CD4-positive, CD25-positive, alpha-beta regulatory T cell (primary cell): ENCODE measurements at regions not wholly inside any gene's neighbourhood (a gene's known extent, or its start where the extent isn't known, plus 50 kb on each side); places are given as distances from the start of the nearest gene placed in this dataset.
A peak's percentile ranks its signal among the peaks of the same experiment; 100 is the strongest.
"Not testable (repeated sequence)": the region's sequence is repeated elsewhere in the genome, so short reads cannot be mapped to it uniquely, and the experiment has no call there.

Experiments
- ATAC-seq, 2 donors: fragments of 150-1000 bp; cut with Tn5 transposase; one replicate each; pipeline ENCODE4 v1.10.0; 2021; ENCODE audit warnings: low read depth in 2 of 2, moderate number of reproducible peaks in 2 of 2, moderate library complexity in 1 of 2
- DNase-seq, 3 donors: peaks; one replicate each; pipeline versions ENCODE4 v3.0.0 to v3.0.0-alpha.2; 2012 to 2022; ENCODE audit warnings: mixed read lengths in 1 of 3
- H3K27ac ChIP-seq: one replicate; pipeline ENCODE4 v1.7.0; 2013; ENCODE audit warnings: mild to moderate bottlenecking, low read length; ENCODE audit not compliant: insufficient read depth, poor library complexity, severe bottlenecking
- H3K27me3 ChIP-seq: one replicate; pipeline ENCODE4 v1.7.0; 2013; ENCODE audit warnings: low read length; ENCODE audit not compliant: control insufficient read depth, insufficient read depth
- H3K36me3 ChIP-seq: one replicate; pipeline ENCODE4 v1.7.0; 2013; ENCODE audit warnings: mild to moderate bottlenecking, low read length, moderate library complexity; ENCODE audit not compliant: control insufficient read depth, insufficient read depth
- H3K4me1 ChIP-seq: 2 replicates; pipeline ENCODE4 v1.7.0; 2013; ENCODE audit warnings: mild to moderate bottlenecking, low read length; ENCODE audit not compliant: insufficient read depth, control insufficient read depth, poor library complexity, severe bottlenecking
- H3K4me3 ChIP-seq: one replicate; pipeline ENCODE4 v1.7.0; 2013; ENCODE audit warnings: low read depth, mild to moderate bottlenecking, low read length, moderate library complexity
- H3K9me3 ChIP-seq, 2 experiments: 1 replicate in 1 of 2; 2 replicates in 1 of 2; pipeline ENCODE4 v1.7.0; 2013; ENCODE audit warnings: low read length in 2 of 2, mild to moderate bottlenecking in 1 of 2, moderate library complexity in 1 of 2; ENCODE audit not compliant: control insufficient read depth in 2 of 2
- H3K27ac Mint-ChIP-seq, 3 donors: one replicate each; pipeline ENCODE4 v1.8.0; 2020 to 2022; ENCODE audit warnings: mild to moderate bottlenecking in 3 of 3, mixed read lengths in 3 of 3, moderate library complexity in 2 of 3
- H3K27me3 Mint-ChIP-seq: one replicate; pipeline ENCODE4 v1.8.0; 2022; ENCODE audit warnings: mild to moderate bottlenecking, mixed read lengths
- H3K36me3 Mint-ChIP-seq: one replicate; pipeline ENCODE4 v1.8.0; 2020; ENCODE audit warnings: mixed read lengths
- H3K4me1 Mint-ChIP-seq, 4 donors: one replicate each; pipeline ENCODE4 v1.8.0; 2020 to 2022; ENCODE audit warnings: mixed read lengths in 4 of 4, mild to moderate bottlenecking in 1 of 4
- H3K4me3 Mint-ChIP-seq, 4 donors: one replicate each; pipeline ENCODE4 v1.8.0; 2020 to 2022; ENCODE audit warnings: mild to moderate bottlenecking in 4 of 4, mixed read lengths in 4 of 4, moderate library complexity in 3 of 4
- H3K9me3 Mint-ChIP-seq, 7 donors: one replicate each; pipeline ENCODE4 v1.8.0; 2020 to 2022; ENCODE audit warnings: mixed read lengths in 7 of 7, mild to moderate bottlenecking in 3 of 7, moderate library complexity in 2 of 7

DNA sequence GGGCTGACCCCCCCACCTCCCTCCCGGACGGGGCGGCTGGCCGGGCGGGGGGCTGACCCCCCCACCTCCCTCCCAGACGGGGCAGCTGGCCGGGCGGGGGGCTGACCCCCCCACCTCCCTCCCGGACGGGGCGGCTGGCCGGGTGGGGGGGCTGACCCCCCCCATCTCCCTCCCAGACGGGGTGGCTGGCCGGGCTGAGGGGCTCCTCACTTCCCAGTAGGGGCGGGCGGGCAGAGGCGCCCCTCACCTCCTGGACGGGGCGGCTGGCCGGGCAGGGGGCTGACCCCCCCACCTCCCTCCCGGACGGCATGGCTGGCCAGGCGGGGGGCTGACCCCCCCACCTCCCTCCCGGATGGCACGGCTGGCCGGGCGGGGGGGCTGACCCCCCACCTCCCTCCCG is 115.7 kb downstream of the MIAT start:
- not testable (repeated sequence) for ATAC-seq, H3K27ac ChIP-seq, H3K9me3 Mint-ChIP-seq, H3K27ac Mint-ChIP-seq, H3K4me3 ChIP-seq, H3K4me1 Mint-ChIP-seq, H3K27me3 Mint-ChIP-seq, H3K4me1 ChIP-seq, DNase-seq, H3K4me3 Mint-ChIP-seq, H3K9me3 ChIP-seq, H3K27me3 ChIP-seq
- peaks cover 56% of the 10 kb centered on the region for H3K36me3 Mint-ChIP-seq
- H3K36me3 ChIP-seq = peaks cover 43% of the 10 kb centered on the region

DNA sequence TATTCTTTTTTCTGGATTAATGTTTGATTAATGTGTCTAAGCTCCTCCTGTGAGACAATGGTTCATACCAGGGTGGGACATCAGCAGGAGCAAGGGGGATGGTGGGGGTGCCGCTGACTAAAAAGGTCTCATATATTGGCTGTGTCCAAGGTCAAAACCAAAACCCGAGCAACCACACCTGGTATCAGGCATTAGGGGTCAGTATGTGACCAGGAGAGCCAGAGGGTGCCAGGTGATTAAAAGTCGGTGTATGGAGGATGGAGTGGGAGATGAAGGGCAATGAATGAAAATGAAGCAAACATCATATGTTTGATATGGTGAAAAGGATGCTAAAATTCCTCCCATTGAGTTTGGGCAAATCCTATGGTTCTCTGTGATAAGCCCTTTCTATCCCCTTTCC is 118.0 kb downstream of the MIAT start:
- peaks cover 64% of the 10 kb centered on the region for H3K36me3 ChIP-seq
- peaks cover 66% of the 10 kb centered on the region for H3K36me3 Mint-ChIP-seq
- H3K27ac ChIP-seq = no peak overlapping the region
- no peaks in the 10 kb centered on the region for H3K27me3 Mint-ChIP-seq
- H3K9me3 ChIP-seq = no peaks in the 10 kb centered on the region
- peaks cover 0 to 2% (median 0%) of the 10 kb centered on the region in 4 donors for H3K4me1 Mint-ChIP-seq
- DNase-seq = no peak
- H3K27me3 ChIP-seq = no peaks in the 10 kb centered on the region
- H3K27ac Mint-ChIP-seq = peak overlapping the region in 1 of 3 donors; percentile 3
- H3K4me3 ChIP-seq = no peak overlapping the region
- no peak for ATAC-seq
- H3K4me1 ChIP-seq = no peaks in the 10 kb centered on the region
- peaks cover 0 to 7% (median 2%) of the 10 kb centered on the region in 7 donors for H3K9me3 Mint-ChIP-seq
- no peak overlapping the region for H3K4me3 Mint-ChIP-seq

DNA sequence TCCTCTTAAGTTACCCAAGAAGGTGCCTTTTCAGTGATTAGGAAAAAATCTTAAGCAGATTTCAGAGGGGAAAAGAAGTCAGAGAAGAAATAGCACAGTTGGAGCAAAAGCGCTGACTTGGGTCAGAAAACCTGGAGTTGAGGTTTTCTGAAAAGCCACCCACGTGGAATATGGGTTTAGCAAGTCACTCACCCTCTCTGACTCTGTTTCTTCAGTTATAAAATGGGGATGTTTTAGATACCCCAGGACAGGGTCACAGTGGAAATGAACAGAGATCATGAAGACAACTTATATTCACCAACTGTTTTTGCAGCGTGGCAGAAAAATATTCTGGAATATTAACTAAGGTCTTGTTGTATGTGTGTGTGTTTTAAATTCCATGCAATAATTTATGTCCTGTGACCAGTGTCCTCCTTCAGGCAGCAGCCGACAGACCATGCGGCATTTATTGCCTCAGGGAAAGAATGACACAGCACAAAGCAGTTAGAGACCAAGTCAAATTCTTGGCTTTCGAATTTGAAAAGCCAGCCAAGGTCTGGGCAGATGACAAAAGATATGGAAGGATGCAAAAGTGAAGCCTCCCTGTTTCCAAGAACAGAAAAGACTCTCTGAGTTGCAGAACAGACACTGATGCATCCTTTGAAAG is 119.9 kb downstream of the MIAT start:
- no peak for DNase-seq
- Mint-ChIP-seq H3K27ac (no peak overlapping the region), H3K9me3 (peaks cover 0 to 7% (median 2%) of the 10 kb centered on the region in 7 donors), H3K4me1 (peaks cover 0 to 2% (median 0%) of the 10 kb centered on the region in 4 donors), H3K36me3 (peaks cover 69% of the 10 kb centered on the region), H3K4me3 (peak overlapping the region in 1 of 4 donors; percentile 23), H3K27me3 (no peaks in the 10 kb centered on the region)
- Histone ChIP-seq H3K9me3 (no peaks in the 10 kb centered on the region), H3K4me1 (no peaks in the 10 kb centered on the region), H3K27ac (no peak overlapping the region), H3K36me3 (peaks cover 76% of the 10 kb centered on the region), H3K4me3 (no peak overlapping the region), H3K27me3 (no peaks in the 10 kb centered on the region)
- ATAC-seq = no peak

DNA sequence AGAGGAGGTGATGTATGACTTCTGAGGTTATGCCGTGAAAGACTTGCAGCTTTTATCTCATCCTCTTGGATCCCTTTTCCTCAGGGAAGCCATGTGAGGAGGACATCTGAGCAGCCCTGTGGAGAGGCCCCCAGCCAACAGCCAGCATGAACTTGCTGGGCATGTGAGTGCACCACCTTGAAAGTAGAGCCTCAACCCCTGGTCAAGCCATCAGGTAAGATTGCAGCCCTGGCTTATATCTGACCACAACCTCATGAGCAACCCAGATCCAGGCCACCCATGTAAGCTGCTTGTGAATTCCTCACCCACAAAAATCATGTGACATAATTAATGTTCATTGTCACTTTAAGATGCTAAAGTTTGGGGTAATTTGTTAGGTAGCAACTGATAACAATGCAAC is 121.0 kb downstream of the MIAT start:
- Mint-ChIP-seq H3K36me3 (peaks cover 71% of the 10 kb centered on the region), H3K9me3 (peaks cover 0 to 7% (median 2%) of the 10 kb centered on the region in 7 donors), H3K4me3 (no peak overlapping the region), H3K4me1 (peaks cover 0 to 2% (median 0%) of the 10 kb centered on the region in 4 donors), H3K27me3 (no peaks in the 10 kb centered on the region), H3K27ac (no peak overlapping the region)
- ATAC-seq (no peak), DNase-seq (no peak)
- Histone ChIP-seq H3K4me1 (no peaks in the 10 kb centered on the region), H3K9me3 (no peaks in the 10 kb centered on the region), H3K36me3 (peaks cover 87% of the 10 kb centered on the region), H3K27ac (no peak overlapping the region), H3K27me3 (no peaks in the 10 kb centered on the region), H3K4me3 (no peak overlapping the region)

DNA sequence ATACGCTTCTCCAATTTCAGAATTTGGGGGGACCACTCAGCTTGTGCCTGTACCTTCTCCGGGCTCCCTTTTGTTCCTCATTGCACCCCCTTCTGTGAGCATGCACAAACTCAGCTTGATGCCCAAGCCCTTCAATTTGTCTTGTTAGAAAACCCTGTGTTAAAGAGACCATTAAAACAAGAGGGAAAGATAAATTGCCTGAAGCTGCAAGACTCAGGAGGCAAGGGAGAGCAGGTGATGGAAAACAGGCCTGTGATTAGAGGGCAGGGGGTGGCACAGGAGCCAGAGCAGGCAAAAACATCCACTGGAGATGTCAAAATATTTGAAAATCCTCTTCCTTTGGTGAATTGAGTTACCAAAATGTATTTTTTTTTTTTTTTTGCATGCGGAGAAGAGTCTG is 121.7 kb downstream of the MIAT start:
- H3K4me1 Mint-ChIP-seq = peaks cover 0 to 3% (median 0%) of the 10 kb centered on the region in 4 donors
- H3K27ac ChIP-seq = no peak overlapping the region
- DNase-seq = no peak
- peaks cover 90% of the 10 kb centered on the region for H3K36me3 ChIP-seq
- H3K9me3 ChIP-seq = no peaks in the 10 kb centered on the region
- H3K4me3 ChIP-seq = no peak overlapping the region
- H3K9me3 Mint-ChIP-seq = peaks cover 0 to 7% (median 2%) of the 10 kb centered on the region in 7 donors
- H3K4me3 Mint-ChIP-seq = no peak overlapping the region
- H3K27me3 Mint-ChIP-seq = no peaks in the 10 kb centered on the region
- H3K4me1 ChIP-seq = no peaks in the 10 kb centered on the region
- H3K27ac Mint-ChIP-seq = no peak overlapping the region
- H3K36me3 Mint-ChIP-seq = peaks cover 74% of the 10 kb centered on the region
- no peak for ATAC-seq
- no peaks in the 10 kb centered on the region for H3K27me3 ChIP-seq

DNA sequence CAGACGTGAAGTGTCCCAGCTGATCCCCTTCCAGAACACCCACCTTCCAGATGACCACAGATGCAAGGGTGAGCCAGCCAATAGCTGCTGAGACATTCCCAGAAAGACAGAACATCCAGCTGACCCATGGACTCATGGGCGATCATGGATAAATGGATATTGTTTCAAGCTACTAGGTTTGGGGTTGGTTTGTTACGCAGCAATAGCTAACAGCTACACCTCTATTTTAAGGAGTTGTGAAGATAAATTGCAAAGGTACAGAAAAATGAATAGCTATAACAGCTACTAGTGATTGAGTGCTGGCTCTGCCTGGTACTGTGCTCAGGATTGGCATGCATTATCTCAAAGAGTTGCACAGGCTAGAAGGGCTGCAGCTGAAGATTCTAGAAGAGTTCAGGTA is 122.5 kb downstream of the MIAT start:
- Histone ChIP-seq H3K36me3 (peaks cover 89% of the 10 kb centered on the region), H3K27me3 (no peaks in the 10 kb centered on the region), H3K4me3 (no peak overlapping the region), H3K27ac (no peak overlapping the region), H3K4me1 (no peaks in the 10 kb centered on the region), H3K9me3 (no peaks in the 10 kb centered on the region)
- Mint-ChIP-seq H3K4me1 (peaks cover 0 to 7% (median 0%) of the 10 kb centered on the region in 4 donors), H3K36me3 (peaks cover 74% of the 10 kb centered on the region), H3K4me3 (no peak overlapping the region), H3K27ac (no peak overlapping the region), H3K9me3 (peaks cover 0 to 7% (median 2%) of the 10 kb centered on the region in 7 donors), H3K27me3 (no peaks in the 10 kb centered on the region)
- ATAC-seq (no peak), DNase-seq (no peak)

DNA sequence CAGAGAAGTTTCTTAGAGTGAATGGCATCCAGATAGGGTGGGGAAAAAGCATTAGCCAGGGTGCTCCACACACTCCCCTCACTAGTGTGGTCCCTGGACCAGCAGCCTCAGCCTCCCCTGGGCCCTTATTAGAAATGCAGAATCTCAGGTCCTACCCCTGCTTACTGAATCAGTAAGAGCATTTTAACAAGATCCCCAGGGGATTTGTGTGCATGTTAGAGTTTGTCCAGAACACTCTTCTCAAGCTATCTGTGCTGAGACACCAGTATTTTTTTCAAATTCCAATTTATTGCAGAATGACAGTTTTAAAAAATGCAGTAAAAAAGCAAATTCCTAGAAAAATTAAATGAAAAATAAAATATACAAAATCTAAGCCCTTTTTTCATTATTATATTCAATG is 123.1 kb downstream of the MIAT start:
- Mint-ChIP-seq H3K4me3 (no peak overlapping the region), H3K27me3 (no peaks in the 10 kb centered on the region), H3K36me3 (peaks cover 74% of the 10 kb centered on the region), H3K4me1 (peaks cover 0 to 7% (median 1%) of the 10 kb centered on the region in 4 donors), H3K27ac (no peak overlapping the region), H3K9me3 (peaks cover 0 to 7% (median 0%) of the 10 kb centered on the region in 7 donors)
- ATAC-seq (no peak), DNase-seq (no peak)
- Histone ChIP-seq H3K27me3 (no peaks in the 10 kb centered on the region), H3K4me1 (no peaks in the 10 kb centered on the region), H3K4me3 (no peak overlapping the region), H3K36me3 (peaks cover 91% of the 10 kb centered on the region), H3K9me3 (no peaks in the 10 kb centered on the region), H3K27ac (no peak overlapping the region)

DNA sequence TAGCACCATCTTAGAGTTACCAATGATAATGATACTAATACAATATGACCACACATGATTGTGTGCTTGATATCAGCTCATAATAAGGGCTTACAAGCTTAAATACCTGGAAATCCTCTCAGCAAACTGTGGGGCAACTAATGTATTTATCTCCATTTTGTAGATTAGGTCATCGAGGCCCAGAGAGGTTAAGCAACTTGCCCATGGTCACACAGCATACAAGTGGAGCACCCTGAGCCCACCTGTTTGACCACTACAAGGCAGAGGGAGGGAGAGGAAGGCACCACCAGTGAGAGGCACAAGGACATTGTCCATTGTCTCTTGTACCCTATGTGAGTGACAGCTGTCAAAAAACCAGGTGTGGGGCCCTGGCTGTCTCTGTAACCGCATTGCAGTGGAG is 123.7 kb downstream of the MIAT start:
- Mint-ChIP-seq H3K4me1 (peaks cover 0 to 8% (median 2%) of the 10 kb centered on the region in 4 donors), H3K4me3 (no peak overlapping the region), H3K36me3 (peaks cover 72% of the 10 kb centered on the region), H3K27me3 (no peaks in the 10 kb centered on the region), H3K9me3 (peaks cover 0 to 7% (median 0%) of the 10 kb centered on the region in 7 donors), H3K27ac (no peak overlapping the region)
- no peak for DNase-seq
- no peaks in the 10 kb centered on the region for H3K27me3 ChIP-seq
- ATAC-seq = no peak
- no peak overlapping the region for H3K27ac ChIP-seq
- H3K4me3 ChIP-seq = no peak overlapping the region
- H3K9me3 ChIP-seq = no peaks in the 10 kb centered on the region
- peaks cover 91% of the 10 kb centered on the region for H3K36me3 ChIP-seq
- H3K4me1 ChIP-seq = no peaks in the 10 kb centered on the region
